ENCODE measurements at regions not wholly inside any gene's neighbourhood (a gene's known extent, or its start where the extent isn't known, plus 50 kb on each side); places are given as distances from the start of the nearest gene placed in this dataset.

DNA sequence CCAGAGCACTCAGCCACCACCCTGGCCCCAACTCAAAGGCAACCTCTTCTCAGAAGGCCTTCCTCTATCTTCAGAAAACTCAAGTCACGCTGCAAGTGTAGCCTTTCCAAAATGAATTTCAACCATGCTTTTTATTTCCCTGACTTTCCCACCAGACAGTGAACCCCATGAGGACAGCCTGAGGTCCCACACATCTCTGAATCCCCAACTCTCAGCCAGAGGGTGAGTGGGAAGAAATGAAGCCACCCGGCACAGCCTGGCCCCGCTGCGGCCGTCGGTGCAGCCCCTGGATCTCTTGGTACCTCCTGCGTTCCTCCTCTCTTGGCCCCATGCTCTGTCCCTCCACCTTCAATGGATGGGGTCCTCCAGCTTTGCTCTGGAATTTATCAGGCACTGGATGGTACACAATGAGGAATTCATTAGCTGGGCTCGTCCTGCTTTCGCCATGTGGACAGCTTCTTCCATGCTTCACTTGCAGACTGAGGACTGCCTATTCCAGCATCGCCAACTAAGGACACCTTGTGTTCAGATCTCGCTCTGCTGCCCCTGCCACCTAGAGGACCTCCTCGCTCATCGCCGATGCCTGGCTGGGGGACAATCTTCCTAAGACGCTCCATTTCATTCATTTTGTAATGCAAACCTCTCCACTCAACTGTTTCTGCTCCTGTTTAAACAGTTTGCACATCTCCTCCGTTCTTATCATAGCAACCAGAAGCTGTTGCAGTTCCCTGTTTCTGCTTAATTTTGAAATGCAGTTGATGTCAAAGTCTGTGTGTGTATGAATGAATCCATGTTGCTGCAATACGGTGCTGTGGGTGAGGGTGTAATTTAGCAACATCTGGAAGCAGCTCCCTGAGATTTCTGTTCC lies 672.1 kb downstream of the TBC1D22A start:
- DNase-seq (no peak), ATAC-seq (ENCODE audit: low read depth) (no peak)
- Histone ChIP-seq H3K4me1 (ENCODE audit: control insufficient read depth in 2 of 2, insufficient read depth in 2 of 2, low read length in 2 of 2) (no peaks in the 10 kb centered on the region), H3K36me3 (replicated peaks in 1 of 2; ENCODE audit: control extremely low read depth in 1 of 2, control insufficient read depth in 1 of 2, extremely low read depth in 1 of 2, insufficient read depth in 2 of 2, low read length in 1 of 2) (no peaks in the 10 kb centered on the region), H3K27me3 (replicated peaks in 1 of 4; ENCODE audit: control extremely low read depth in 1 of 4, control insufficient read depth in 3 of 4, insufficient read depth in 4 of 4, low read length in 3 of 4) (peaks cover 0 to 4% (median 1%) of the 10 kb centered on the region in 4 experiments), H3K4me3 (ENCODE audit: control extremely low read depth in 1 of 5, extremely low read depth in 1 of 5, insufficient read depth in 1 of 5, low read depth in 2 of 5, low read length in 4 of 5) (no peak overlapping the region), H2AFZ (ENCODE audit: insufficient read depth, low read depth, low read length, poor library complexity, severe bottlenecking) (no peak overlapping the region), H4K20me1 (ENCODE audit: control insufficient read depth, insufficient read depth, low read length, poor library complexity, severe bottlenecking) (no peaks in the 10 kb centered on the region), H3K79me2 (ENCODE audit: control insufficient read depth, insufficient read depth, low read length) (no peaks in the 10 kb centered on the region), H3K9ac (ENCODE audit: low read length) (no peak overlapping the region), H3K4me2 (replicated peaks; ENCODE audit: low read depth, low read length, poor library complexity, severe bottlenecking) (no peak overlapping the region), H3K9me3 (ENCODE audit: control extremely low read depth in 1 of 3, control insufficient read depth in 2 of 3, insufficient read depth in 1 of 3, low read length in 2 of 3) (peaks cover 0 to 24% (median 0%) of the 10 kb centered on the region in 3 donors), H3K27ac (ENCODE audit: low read length in 2 of 2) (no peak overlapping the region)
- Mint-ChIP-seq H3K4me1 (no peaks in the 10 kb centered on the region), H3K4me3 (no peak overlapping the region), H3K9me3 (ENCODE audit: insufficient read depth) (peaks cover 2% of the 10 kb centered on the region), H3K27me3 (peaks cover 6% of the 10 kb centered on the region), H3K27ac (no peak overlapping the region)
- TF ChIP-seq, protein P1, sequence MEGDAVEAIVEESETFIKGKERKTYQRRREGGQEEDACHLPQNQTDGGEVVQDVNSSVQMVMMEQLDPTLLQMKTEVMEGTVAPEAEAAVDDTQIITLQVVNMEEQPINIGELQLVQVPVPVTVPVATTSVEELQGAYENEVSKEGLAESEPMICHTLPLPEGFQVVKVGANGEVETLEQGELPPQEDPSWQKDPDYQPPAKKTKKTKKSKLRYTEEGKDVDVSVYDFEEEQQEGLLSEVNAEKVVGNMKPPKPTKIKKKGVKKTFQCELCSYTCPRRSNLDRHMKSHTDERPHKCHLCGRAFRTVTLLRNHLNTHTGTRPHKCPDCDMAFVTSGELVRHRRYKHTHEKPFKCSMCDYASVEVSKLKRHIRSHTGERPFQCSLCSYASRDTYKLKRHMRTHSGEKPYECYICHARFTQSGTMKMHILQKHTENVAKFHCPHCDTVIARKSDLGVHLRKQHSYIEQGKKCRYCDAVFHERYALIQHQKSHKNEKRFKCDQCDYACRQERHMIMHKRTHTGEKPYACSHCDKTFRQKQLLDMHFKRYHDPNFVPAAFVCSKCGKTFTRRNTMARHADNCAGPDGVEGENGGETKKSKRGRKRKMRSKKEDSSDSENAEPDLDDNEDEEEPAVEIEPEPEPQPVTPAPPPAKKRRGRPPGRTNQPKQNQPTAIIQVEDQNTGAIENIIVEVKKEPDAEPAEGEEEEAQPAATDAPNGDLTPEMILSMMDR (IDR thresholded peaks at IDR 0.05), result no peak
- no peak for TF ChIP-seq EZH2 (IDR thresholded peaks at IDR 0.05; ENCODE audit: borderline replicate concordance, insufficient read depth, low read depth, low read length, poor library complexity, severe bottlenecking)
- WGBS (ENCODE audit: insufficient coverage), result 95% methylated on average over 15 of the region's 17 CpGs
- CTCF ChIA-PET, result no interaction called here
- intact Hi-C loops (cut with micrococcal nuclease), result no loop called here
- POLR2A ChIA-PET, result no interaction called here

DNA sequence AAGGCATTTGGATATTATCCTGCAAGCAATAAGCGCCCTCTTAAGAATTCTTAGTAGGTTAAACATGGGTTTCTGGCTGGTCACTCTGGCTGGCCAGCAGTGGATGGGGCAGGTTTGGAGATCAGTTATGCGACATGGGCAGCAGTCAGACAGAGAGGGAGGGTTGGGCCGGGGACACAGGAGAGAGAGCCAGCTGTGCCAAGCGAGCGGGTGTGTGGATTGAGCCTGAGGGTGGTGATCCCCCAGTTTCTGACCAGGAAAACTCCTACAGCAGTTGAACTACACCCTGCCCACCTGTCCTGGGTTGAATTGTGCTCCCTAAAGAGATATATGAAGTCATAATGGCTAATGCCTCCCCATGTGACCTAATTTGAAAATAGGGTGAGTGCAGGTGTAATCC lies 671.2 kb downstream of the TBC1D22A start:
- TF ChIP-seq, protein P1 (IDR thresholded peaks at IDR 0.05), result no peak
- H2AFZ ChIP-seq (ENCODE audit: insufficient read depth, low read depth, low read length, poor library complexity, severe bottlenecking), result no peak overlapping the region
- peaks cover 0 to 4% (median 1%) of the 10 kb centered on the region in 4 experiments for H3K27me3 ChIP-seq (replicated peaks in 1 of 4; ENCODE audit: control extremely low read depth in 1 of 4, control insufficient read depth in 3 of 4, insufficient read depth in 4 of 4, low read length in 3 of 4)
- H3K79me2 ChIP-seq (ENCODE audit: control insufficient read depth, insufficient read depth, low read length), result no peaks in the 10 kb centered on the region
- 89% methylated on average over 3 of the region's 5 CpGs for WGBS (ENCODE audit: insufficient coverage)
- H3K27me3 Mint-ChIP-seq, result peaks cover 6% of the 10 kb centered on the region
- H3K4me2 ChIP-seq (replicated peaks; ENCODE audit: low read depth, low read length, poor library complexity, severe bottlenecking), result no peak overlapping the region
- no peak overlapping the region for H3K4me3 Mint-ChIP-seq
- H3K36me3 ChIP-seq (replicated peaks in 1 of 2; ENCODE audit: control extremely low read depth in 1 of 2, control insufficient read depth in 1 of 2, extremely low read depth in 1 of 2, insufficient read depth in 2 of 2, low read length in 1 of 2), result no peaks in the 10 kb centered on the region
- H3K4me1 ChIP-seq (ENCODE audit: control insufficient read depth in 2 of 2, insufficient read depth in 2 of 2, low read length in 2 of 2), result no peaks in the 10 kb centered on the region
- no peak overlapping the region for H3K27ac ChIP-seq (ENCODE audit: low read length in 2 of 2)
- no peak overlapping the region for H3K27ac Mint-ChIP-seq
- H3K4me3 ChIP-seq (ENCODE audit: control extremely low read depth in 1 of 5, extremely low read depth in 1 of 5, insufficient read depth in 1 of 5, low read depth in 2 of 5, low read length in 4 of 5), result no peak overlapping the region
- no peak overlapping the region for H3K9ac ChIP-seq (ENCODE audit: low read length)
- peaks cover 0 to 21% (median 0%) of the 10 kb centered on the region in 3 donors for H3K9me3 ChIP-seq (ENCODE audit: control extremely low read depth in 1 of 3, control insufficient read depth in 2 of 3, insufficient read depth in 1 of 3, low read length in 2 of 3)
- ATAC-seq (ENCODE audit: low read depth), result no peak
- H3K9me3 Mint-ChIP-seq (ENCODE audit: insufficient read depth), result peaks cover 5% of the 10 kb centered on the region
- CTCF ChIA-PET, result no interaction called here
- no peak for DNase-seq
- POLR2A ChIA-PET, result no interaction called here
- intact Hi-C loops (cut with micrococcal nuclease), result no loop called here
- no peaks in the 10 kb centered on the region for H4K20me1 ChIP-seq (ENCODE audit: control insufficient read depth, insufficient read depth, low read length, poor library complexity, severe bottlenecking)
- H3K4me1 Mint-ChIP-seq, result no peaks in the 10 kb centered on the region
